Stimulated activated CD8-positive, alpha-beta memory T cell treated with anti-CD3 and anti-CD28 coated beads, Interleukin-2, amount 100 ng/mL, for 1 hour (primary cell): ENCODE measurements at regions not wholly inside any gene's neighbourhood (a gene's known extent, or its start where the extent isn't known, plus 50 kb on each side); places are given as distances from the start of the nearest gene placed in this dataset.

Experiments
- DNase-seq, 2 donors: peaks; one replicate each; pipeline ENCODE4 v3.0.0-alpha.2; 2020; ENCODE audit warnings: low read depth in 2 of 2

GRCh38 chr18:72089432-72089831, 454.7 kb downstream of the CBLN2 start:
- DNase-seq, result no peak

GRCh38 chr18:72086421-72086820, 457.7 kb downstream of the CBLN2 start:
- DNase-seq, result no peak

GRCh38 chr18:72075040-72075439, 469.1 kb downstream of the CBLN2 start:
- DNase-seq, result no peak

GRCh38 chr18:72063001-72063400, 481.1 kb downstream of the CBLN2 start:
- no peak for DNase-seq

- DNase-seq, result no peak
Measured at GRCh38 chr18:72058851-72059250, 485.3 kb downstream of the CBLN2 start.

- no peak for DNase-seq
Measured at GRCh38 chr18:72056171-72056570, 488.0 kb downstream of the CBLN2 start.

- DNase-seq, result no peak
Measured at GRCh38 chr18:72041313-72042032, 502.7 kb downstream of the CBLN2 start.

GRCh38 chr18:72013427-72013850, 530.7 kb downstream of the CBLN2 start:
- DNase-seq, result no peak

- no peak for DNase-seq
Measured at GRCh38 chr18:71998547-71999097, 545.5 kb downstream of the CBLN2 start.

- DNase-seq, result no peak
Measured at GRCh38 chr18:71995904-71996465, 548.2 kb downstream of the CBLN2 start.

- no peak for DNase-seq
Measured at GRCh38 chr18:71994273-71994672, 549.9 kb downstream of the CBLN2 start.

- DNase-seq, result no peak
Measured at GRCh38 chr18:71989616-71990015, 554.5 kb downstream of the CBLN2 start.

GRCh38 chr18:71986351-71987050, 557.6 kb downstream of the CBLN2 start:
- DNase-seq, result no peak

GRCh38 chr18:71976744-71977143, 567.4 kb downstream of the CBLN2 start:
- DNase-seq, result no peak

GRCh38 chr18:71966791-71967190, 577.4 kb downstream of the CBLN2 start:
- DNase-seq, result no peak

- DNase-seq, result no peak
Measured at GRCh38 chr18:71958605-71959004, 585.5 kb downstream of the CBLN2 start.

- no peak for DNase-seq
Measured at GRCh38 chr18:71951001-71951400, 593.1 kb downstream of the CBLN2 start.

- no peak for DNase-seq
Measured at GRCh38 chr18:71942433-71942832, 601.7 kb downstream of the CBLN2 start.

- DNase-seq, result no peak
Measured at GRCh38 chr18:71939483-71939882, 604.7 kb downstream of the CBLN2 start.

GRCh38 chr18:71936744-71937143, 607.4 kb downstream of the CBLN2 start:
- DNase-seq, result no peak

- DNase-seq, result no peak
Measured at GRCh38 chr18:71919211-71919610, 624.9 kb downstream of the CBLN2 start.

- no peak for DNase-seq
Measured at GRCh38 chr18:71913641-71914040, 630.5 kb downstream of the CBLN2 start.

GRCh38 chr18:71902482-71902881, 641.7 kb downstream of the CBLN2 start:
- DNase-seq, result no peak
